Stomach (tissue), 8 donors: ENCODE measurements at regions not wholly inside any gene's neighbourhood (a gene's known extent, or its start where the extent isn't known, plus 50 kb on each side); places are given as distances from the start of the nearest gene placed in this dataset.

Source experiments
- DNase-seq, 2 donors: peaks; one replicate each; pipeline versions ENCODE4 v3.0.0 to v3.0.0-alpha.2; 2013 to 2019
- H3K27ac ChIP-seq, 5 donors: fragments of 200-600 bp in 4 of 5; sonication (generic) in 4 of 5; one replicate each; pipeline ENCODE4 v1.5.1; 2013 to 2019; ENCODE audit warnings: mild to moderate bottlenecking in 1 of 5, moderate library complexity in 1 of 5
- H3K27me3 ChIP-seq, 3 donors: fragments of 200-600 bp; sonication (generic); one replicate each; pipeline ENCODE4 v1.5.1; 2017 to 2019; ENCODE audit warnings: mixed run types in 1 of 3
- H3K36me3 ChIP-seq, 4 donors: fragments of 200-600 bp; sonication (generic); 1 replicate in 3 of 4; 2 replicates in 1 of 4; pipeline ENCODE4 v1.5.1; 2016 to 2019
- H3K4me1 ChIP-seq, 4 donors: fragments of 200-600 bp; sonication (generic); one replicate each; pipeline ENCODE4 v1.5.1; 2016 to 2019
- H3K4me3 ChIP-seq, 4 donors: fragments of 200-600 bp; sonication (generic) in 3 of 4; one replicate each; pipeline ENCODE4 v1.5.1; 2016 to 2019; ENCODE audit warnings: mild to moderate bottlenecking in 1 of 4
- H3K9me3 ChIP-seq, 4 donors: fragments of 200-600 bp; sonication (generic); one replicate each; pipeline ENCODE4 v1.5.1; 2016 to 2019
- CTCF ChIP-seq, 7 experiments: fragments of 450-650 bp in 4 of 7; fragments of 200-600 bp in 3 of 7; sonication (generic) in 3 of 7; IDR thresholded peaks; one replicate each; pipeline ENCODE4 v1.5.1; 2016 to 2019; ENCODE audit warnings: antibody characterized with exemption in 7 of 7, control low read depth in 2 of 7, mild to moderate bottlenecking in 1 of 7
- EP300 ChIP-seq: sonication (generic); formaldehyde crosslinking; IDR thresholded peaks from one replicate; pipeline ENCODE4 v1.6.1; 2017; ENCODE audit warnings: antibody characterized with exemption
- POLR2A ChIP-seq, 4 donors: fragments of 450-650 bp; IDR thresholded peaks; one replicate each; pipeline ENCODE4 v1.6.1; 2016; ENCODE audit warnings: antibody characterized with exemption in 4 of 4, control low read depth in 2 of 4, mild to moderate bottlenecking in 1 of 4, moderate library complexity in 1 of 4
- POLR2AphosphoS5 ChIP-seq, 3 donors: sonication (generic); formaldehyde crosslinking; IDR thresholded peaks; one replicate each; pipeline ENCODE4 v1.6.1; 2016; ENCODE audit warnings: antibody characterized with exemption in 3 of 3
- WGBS, 5 donors: extraction: QIAGEN DNeasy Blood & Tissue Kit in 3 of 5; methylation state at CpG; one replicate each; pipeline versions ENCODE4 v1.1.5 to v1.1.7; 2013 to 2018; 5-methylcytosine and 5-hydroxymethylcytosine counted together
- intact Hi-C: fragments of 100-400 bp; cut with DNase I; formaldehyde crosslinking; loops from one replicate; pipeline ENCODE4 v1.15.1; 2023; ENCODE audit warnings: low total_unique reads
- donor health status: healthy with polysubstance abuse.
- donor health status: Bipolar disorder and iron deficiency.
- donor health status: healthy.

- WGBS, 5 donors: 48 to 61% (median 51%) methylated on average over 4 of the region's 4 CpGs
- peak in 1 of 2 donors; percentile 11 for DNase-seq
- Histone ChIP-seq H3K27me3 (no peaks in the 10 kb centered on the region), H3K9me3 (no peaks in the 10 kb centered on the region), H3K4me1 (peaks cover 0 to 7% (median 0%) of the 10 kb centered on the region in 4 donors), H3K36me3 (no peaks in the 10 kb centered on the region), H3K4me3 (no peak overlapping the region), H3K27ac (no peak overlapping the region)
- intact Hi-C loops: no loop called here
- TF ChIP-seq POLR2AphosphoS5 (IDR thresholded peaks at IDR 0.05) (no peak), POLR2A (IDR thresholded peaks at IDR 0.05) (no peak), CTCF (IDR thresholded peaks at IDR 0.05) (no peak), EP300 (no peak)
Observed at GRCh38 chr3:66720508-66720907, 219.7 kb upstream of the LRIG1 start.

DNA sequence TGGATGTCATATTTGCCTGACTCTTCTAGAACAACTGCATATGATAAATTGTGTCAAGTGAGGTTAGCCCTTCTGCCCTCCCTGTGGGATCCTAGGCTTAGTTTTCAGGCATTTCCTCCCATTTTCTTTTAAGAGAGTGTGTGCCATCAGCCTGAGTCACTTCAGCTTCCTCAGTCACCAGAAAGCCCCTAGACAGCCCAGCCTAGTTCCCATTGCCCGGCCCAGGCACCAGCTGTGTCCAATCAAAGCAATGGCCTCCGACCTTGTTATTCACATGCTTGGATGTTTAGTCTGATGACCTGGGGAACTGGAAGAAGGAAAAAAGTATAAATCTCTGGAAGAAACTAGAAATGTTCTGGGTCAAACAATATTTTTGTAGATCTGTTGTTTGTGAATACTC is 221.9 kb upstream of the LRIG1 start:
- Histone ChIP-seq H3K27ac (peak overlapping the region in 1 of 5 donors; percentile 4), H3K4me3 (no peak overlapping the region), H3K27me3 (no peaks in the 10 kb centered on the region), H3K9me3 (no peaks in the 10 kb centered on the region), H3K4me1 (peaks cover 0 to 7% (median 0%) of the 10 kb centered on the region in 4 donors), H3K36me3 (no peaks in the 10 kb centered on the region)
- intact Hi-C loops: no loop called here
- WGBS, 5 donors: 57 to 71% (median 67%) methylated on average over 2 of the region's 2 CpGs
- no peak for TF ChIP-seq CTCF (IDR thresholded peaks at IDR 0.05)
- TF ChIP-seq POLR2AphosphoS5 (IDR thresholded peaks at IDR 0.05): peak in 1 of 3 donors; percentile 15
- DNase-seq: peak in 1 of 2 donors; percentile 25

GRCh38 chr3:66723231-66723630 is 222.4 kb upstream of the LRIG1 start:
- no peak for DNase-seq
- Histone ChIP-seq H3K4me1 (peaks cover 0 to 7% (median 0%) of the 10 kb centered on the region in 4 donors), H3K36me3 (no peaks in the 10 kb centered on the region), H3K27ac (peak overlapping the region in 1 of 5 donors; percentile 8), H3K4me3 (no peak overlapping the region), H3K27me3 (no peaks in the 10 kb centered on the region), H3K9me3 (no peaks in the 10 kb centered on the region)
- TF ChIP-seq POLR2A (IDR thresholded peaks at IDR 0.05) (no peak), POLR2AphosphoS5 (IDR thresholded peaks at IDR 0.05) (no peak), EP300 (no peak), CTCF (IDR thresholded peaks at IDR 0.05) (no peak)
- intact Hi-C loops: no loop called here

DNA sequence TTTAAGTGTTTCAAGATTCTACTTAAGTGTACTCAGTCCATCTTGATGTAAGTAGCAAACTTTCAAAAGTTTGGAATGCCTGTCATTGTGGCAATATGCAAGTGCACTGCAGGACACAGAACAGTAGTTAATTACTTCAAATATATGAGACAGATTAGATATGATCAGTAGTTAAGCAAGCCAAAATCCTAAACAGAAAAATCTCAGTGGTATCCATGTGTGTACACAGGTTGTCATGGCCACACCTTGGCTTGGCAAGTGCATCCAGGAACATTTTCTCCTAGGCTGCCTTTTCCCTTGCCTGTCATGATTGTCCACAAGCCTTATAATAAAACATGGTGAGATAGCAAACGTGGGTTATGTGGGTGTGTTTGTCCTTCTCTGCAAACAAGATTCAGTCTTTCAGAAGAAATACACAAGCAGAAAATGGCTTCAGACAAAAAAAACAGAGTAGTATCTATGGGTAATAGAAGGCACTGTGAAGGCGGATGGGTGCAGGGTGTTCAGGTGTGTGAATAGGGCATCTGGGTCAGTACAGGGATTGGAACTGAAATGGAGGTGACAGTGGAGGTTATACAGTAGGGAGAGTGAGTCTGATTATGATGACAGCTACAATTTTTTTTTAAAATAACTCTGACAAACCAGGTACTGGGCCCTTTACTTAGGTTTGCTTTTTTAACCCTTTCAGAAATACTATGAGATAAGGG is 229.0 kb upstream of the LRIG1 start:
- no peaks in the 10 kb centered on the region for H3K36me3 ChIP-seq
- H3K9me3 ChIP-seq: no peaks in the 10 kb centered on the region
- H3K4me1 ChIP-seq: peaks cover 0 to 8% (median 3%) of the 10 kb centered on the region in 4 donors
- DNase-seq: no peak
- no peak overlapping the region for H3K4me3 ChIP-seq
- H3K27ac ChIP-seq: no peak overlapping the region
- TF ChIP-seq POLR2A (IDR thresholded peaks at IDR 0.05): no peak
- no peak for TF ChIP-seq POLR2AphosphoS5 (IDR thresholded peaks at IDR 0.05)
- no peak for TF ChIP-seq EP300
- no peak for TF ChIP-seq CTCF (IDR thresholded peaks at IDR 0.05)
- intact Hi-C loops: no loop called here
- no peaks in the 10 kb centered on the region for H3K27me3 ChIP-seq
- WGBS, 5 donors: 49 to 62% (median 56%) methylated on average over 2 of the region's 2 CpGs
